D721Med (cell line): ENCODE measurements at regions not wholly inside any gene's neighbourhood (a gene's known extent, or its start where the extent isn't known, plus 50 kb on each side); places are given as distances from the start of the nearest gene placed in this dataset.

Experiments used
- DNase-seq: peaks from one replicate; pipeline ENCODE4 v3.0.0; 2011; ENCODE audit warnings: low spot score; ENCODE audit not compliant: insufficient read length
- FAIRE-seq: peaks from 2 replicates; lab custom pipeline; 2011; peaks lifted over from hg19 to GRCh38; lab: Jason Lieb, UNC
- TF ChIP-seq, protein P1 (sequence below): IDR thresholded peaks from 2 replicates; pipeline ENCODE4 v1.5.1; 2012; ENCODE audit warnings: mild to moderate bottlenecking, control low read depth; ENCODE audit not compliant: insufficient read depth; ENCODE audit errors: missing control alignments

DNA sequence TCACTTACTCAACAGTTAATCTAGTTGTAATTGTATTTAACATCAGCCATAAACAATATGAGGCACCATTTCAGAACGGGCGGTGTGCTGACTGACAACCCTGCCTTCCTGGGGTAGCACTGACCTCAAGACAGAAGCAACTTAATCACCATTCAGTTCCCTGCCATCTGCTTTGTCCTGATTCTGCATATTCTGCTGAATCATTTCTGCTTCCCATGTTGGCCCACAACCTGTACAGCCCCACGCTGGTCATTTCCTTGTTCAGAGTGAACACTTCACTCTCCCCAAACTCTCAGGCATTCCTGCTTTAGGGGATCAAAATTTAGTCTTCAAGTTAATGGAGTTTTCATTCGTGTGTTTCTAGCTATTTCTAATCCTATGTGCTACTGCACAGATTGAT is 132.3 kb upstream of the ZBED5 start:
- FAIRE-seq: no peak
- no peak for DNase-seq
- TF ChIP-seq, protein P1, sequence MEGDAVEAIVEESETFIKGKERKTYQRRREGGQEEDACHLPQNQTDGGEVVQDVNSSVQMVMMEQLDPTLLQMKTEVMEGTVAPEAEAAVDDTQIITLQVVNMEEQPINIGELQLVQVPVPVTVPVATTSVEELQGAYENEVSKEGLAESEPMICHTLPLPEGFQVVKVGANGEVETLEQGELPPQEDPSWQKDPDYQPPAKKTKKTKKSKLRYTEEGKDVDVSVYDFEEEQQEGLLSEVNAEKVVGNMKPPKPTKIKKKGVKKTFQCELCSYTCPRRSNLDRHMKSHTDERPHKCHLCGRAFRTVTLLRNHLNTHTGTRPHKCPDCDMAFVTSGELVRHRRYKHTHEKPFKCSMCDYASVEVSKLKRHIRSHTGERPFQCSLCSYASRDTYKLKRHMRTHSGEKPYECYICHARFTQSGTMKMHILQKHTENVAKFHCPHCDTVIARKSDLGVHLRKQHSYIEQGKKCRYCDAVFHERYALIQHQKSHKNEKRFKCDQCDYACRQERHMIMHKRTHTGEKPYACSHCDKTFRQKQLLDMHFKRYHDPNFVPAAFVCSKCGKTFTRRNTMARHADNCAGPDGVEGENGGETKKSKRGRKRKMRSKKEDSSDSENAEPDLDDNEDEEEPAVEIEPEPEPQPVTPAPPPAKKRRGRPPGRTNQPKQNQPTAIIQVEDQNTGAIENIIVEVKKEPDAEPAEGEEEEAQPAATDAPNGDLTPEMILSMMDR: no peak

DNA sequence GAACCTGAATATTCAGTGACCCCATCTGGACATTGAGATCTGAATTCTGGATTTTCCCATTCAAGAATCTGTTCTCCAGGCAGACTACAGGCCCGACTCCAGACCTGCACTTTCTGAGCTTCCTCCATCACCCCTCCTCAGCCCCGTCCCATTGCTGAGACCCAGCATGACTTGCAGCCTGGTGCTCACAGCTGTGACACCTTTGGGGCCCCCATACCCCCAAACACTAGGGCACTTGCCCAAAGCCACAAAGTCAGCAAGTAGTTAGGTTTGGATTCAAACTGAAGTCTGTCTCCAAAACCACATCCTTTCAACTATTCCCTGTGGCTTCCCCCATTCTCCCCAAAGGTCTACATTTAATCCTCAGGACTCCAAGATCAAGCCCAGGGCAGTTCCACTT is 128.2 kb upstream of the ZBED5 start:
- TF ChIP-seq, protein P1: no peak
- FAIRE-seq: no peak
- no peak for DNase-seq

DNA sequence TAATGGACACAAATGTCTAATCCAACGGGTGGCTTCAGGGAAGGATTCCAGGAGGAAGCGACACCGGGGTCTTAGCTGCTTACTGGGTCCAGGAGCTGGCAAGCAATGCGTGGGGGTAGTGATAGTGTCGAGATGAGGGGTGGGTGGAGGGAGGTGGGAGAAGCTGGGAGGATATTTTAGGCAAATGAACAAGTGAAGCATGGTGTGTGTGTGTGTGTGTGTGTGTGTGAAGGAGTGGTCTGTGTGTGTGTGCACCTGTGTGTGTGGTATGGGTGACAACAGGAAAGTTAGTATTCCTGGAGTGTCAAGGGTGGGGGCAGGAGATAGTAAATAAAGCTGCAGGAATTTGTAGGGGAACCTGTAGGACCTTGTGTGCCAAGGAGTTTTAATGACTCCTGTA is 126.9 kb upstream of the ZBED5 start:
- FAIRE-seq: no peak
- TF ChIP-seq, protein P1: no peak
- no peak for DNase-seq

DNA sequence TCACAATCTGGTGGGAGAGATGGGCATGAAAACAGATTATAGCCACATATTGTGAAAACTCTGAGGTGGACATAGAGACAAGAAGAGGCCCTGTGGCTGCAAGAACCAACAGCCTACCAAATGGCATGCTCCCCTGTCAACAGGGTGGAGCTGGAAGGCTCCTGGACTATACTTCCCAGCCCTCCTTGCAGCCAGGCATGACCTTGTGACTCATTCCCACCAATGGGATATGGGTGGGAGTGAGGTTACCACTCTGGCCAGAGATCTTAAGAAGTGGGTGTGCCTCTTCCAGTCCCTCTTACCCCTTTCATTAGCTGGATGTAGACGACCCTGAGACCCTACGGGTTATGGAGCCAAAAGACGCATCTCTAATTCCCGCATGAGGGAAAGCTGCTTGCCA is 126.4 kb upstream of the ZBED5 start:
- TF ChIP-seq, protein P1: no peak
- FAIRE-seq: no peak
- no peak for DNase-seq

DNA sequence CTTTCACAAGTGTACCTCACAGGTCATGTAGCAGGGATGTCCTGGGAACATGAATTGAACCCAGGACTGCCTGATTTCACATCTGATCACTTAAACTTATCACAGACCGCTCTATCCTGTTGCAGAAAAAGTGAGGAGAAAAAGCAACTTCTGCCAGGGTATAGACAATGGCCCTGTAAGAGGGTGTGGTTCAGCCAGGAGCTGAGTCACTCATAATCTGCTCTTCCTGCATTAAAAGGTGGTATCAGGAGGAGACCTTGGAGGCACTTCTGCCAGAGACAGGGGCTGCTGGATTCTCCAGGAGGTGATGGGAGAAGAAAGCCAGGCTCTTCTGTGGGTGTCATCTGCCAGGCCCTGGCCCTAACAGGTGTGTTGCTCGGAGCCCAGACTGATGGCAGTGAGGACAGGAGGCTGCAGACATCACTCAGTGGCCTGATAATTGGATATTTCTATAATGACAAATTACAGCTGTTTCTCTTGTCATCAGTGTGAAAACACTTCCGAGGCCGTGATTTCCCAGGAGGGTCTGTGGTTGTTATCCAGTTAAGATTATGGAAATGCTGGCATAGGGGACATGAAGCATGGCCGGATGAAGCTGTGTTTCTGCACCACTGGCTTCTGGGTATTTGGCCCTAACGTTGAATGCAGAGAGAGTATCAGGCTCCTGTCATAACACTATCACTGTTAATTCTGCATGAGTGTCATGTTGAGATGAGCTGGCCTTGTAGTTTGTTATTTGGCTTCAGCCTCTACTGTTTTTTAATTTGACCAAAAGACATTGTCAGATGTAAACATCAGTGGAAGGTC is 125.1 kb upstream of the ZBED5 start:
- FAIRE-seq: no peak

DNA sequence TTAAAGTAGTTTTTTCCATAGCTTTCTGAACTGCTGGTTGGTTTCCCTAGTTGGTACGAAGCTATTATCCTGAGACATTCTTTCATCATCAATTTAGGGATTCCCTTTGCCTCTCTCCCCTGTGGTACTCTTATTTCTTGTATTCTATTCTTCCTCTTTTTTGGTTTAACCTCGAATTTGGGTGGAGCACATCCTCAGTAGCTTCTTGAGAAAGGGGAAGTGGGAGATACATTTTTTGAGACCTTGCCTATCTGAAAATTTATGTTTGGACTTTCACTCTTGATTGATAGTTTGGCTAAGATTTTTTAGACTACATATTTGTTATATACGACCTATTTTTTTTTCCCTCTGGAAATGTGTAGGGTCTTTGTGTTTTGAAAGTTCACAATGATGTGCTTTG is 121.7 kb upstream of the ZBED5 start:
- DNase-seq (no peak), FAIRE-seq (no peak)
- TF ChIP-seq, protein P1: no peak

More for the DNA sequence above, 125.1 kb upstream of the ZBED5 start:
- DNase-seq: no peak
- TF ChIP-seq, protein P1: no peak

DNA sequence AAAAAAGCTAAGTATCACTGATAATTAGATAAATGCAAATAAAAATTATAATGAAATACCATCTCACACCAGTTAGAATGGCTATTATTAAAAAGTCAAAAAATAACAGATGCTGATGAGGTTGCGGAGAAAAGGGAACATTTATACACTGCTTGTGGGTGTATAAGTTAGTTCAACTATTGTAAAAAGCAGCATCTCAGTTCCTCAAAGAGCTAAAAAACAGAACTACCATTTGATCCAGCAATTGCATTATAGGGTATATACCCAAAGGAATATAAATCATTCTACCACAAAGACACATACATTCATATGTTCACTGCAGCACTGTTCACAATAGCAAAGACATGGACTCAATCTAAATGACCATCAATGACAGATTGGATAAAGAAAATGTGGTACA is 120.3 kb upstream of the ZBED5 start:
- DNase-seq: no peak
- TF ChIP-seq, protein P1: no peak
- no peak for FAIRE-seq
